ENCODE measurements at regions not wholly inside any gene's neighbourhood (a gene's known extent, or its start where the extent isn't known, plus 50 kb on each side); places are given as distances from the start of the nearest gene placed in this dataset.
"Not testable (repeated sequence)": the region's sequence is repeated elsewhere in the genome, so short reads cannot be mapped to it uniquely, and the experiment has no call there.

GRCh38 chr7:34207810-34208209 lies 302.5 kb downstream of the BMPER start:
- no peak for DNase-seq

DNA sequence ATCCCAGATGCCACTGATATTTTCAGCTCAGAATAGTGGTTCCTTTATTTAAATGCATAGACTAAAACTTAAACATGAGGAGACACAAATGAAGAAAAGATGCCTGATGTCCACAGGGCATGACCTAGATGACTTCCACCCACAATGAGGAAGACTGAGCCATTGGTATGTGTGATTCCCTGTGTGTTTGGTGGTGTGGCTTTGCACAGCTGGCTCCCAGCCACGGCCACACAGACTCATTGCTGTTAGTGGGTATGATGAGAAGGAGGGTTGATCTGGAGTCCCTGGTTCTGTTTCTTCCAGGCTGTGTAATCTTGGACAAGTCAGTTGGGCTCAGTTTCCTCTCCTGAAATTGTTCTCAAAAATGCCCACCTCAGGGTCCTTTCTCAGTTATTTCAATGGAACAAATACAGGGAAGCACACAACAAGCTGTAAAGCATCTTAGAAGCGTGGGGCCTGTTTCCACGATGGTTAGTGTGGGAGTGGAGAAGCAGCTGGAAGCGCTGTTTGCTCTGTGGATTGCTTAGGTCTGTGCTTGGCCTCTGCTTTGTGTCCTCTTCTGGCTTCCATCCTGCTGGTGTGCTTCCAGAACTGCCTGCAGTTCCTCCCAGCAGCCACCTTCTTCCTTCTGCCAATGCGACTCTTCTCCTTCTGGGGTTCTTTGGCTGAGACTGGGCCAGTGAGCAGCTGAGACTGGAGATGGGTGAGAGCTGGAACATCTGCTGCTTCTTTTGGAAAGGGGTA lies 303.7 kb downstream of the BMPER start:
- DNase-seq, result no peak

GRCh38 chr7:34211018-34211417 lies 305.7 kb downstream of the BMPER start:
- DNase-seq, result no peak

DNA sequence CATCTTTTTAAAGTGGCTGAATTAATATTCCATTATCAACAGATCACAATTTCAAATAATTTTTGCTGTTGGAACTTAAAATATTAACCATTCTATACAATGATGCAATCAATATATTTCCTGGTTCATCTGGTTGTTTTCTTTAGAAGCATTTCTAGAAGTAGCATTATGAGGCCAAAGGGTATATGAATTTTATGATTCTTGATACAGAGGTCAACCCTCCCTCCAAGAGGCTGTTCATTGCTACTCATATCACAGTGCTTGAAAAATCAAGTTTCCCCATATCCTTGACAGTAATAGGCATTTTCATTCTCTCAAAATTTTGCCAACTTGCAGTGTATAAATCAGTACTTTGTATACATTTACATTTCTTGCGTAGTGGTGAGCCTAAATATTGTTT lies 312.6 kb downstream of the BMPER start:
- DNase-seq, result no peak

DNA sequence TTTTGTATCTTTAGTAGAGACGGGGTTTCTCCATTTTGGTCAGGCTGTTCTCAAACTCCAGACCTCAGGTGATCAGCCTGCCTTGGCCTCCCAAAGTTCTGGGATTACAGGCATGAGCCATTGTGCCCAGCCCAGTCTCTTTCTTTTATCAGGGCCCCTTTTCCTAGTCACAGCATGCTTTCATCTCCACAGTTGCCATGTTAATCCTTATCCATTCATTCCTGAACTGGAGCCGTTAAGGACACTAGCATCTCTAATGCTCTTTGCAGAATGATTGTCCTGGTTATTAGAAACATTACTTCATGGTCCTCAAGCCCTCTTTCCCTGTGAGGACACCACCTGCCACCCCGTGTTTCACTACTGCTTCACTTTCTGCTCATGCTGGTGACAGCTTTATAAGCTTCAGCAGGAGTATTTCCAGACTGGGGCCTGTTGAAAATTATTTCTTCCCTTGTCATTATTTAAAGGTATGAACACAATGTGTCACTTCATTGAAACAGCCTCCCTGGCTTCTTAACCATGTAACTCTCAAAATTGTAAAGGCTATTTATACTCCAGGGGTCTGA lies 313.9 kb downstream of the BMPER start:
- DNase-seq, result no peak

DNA sequence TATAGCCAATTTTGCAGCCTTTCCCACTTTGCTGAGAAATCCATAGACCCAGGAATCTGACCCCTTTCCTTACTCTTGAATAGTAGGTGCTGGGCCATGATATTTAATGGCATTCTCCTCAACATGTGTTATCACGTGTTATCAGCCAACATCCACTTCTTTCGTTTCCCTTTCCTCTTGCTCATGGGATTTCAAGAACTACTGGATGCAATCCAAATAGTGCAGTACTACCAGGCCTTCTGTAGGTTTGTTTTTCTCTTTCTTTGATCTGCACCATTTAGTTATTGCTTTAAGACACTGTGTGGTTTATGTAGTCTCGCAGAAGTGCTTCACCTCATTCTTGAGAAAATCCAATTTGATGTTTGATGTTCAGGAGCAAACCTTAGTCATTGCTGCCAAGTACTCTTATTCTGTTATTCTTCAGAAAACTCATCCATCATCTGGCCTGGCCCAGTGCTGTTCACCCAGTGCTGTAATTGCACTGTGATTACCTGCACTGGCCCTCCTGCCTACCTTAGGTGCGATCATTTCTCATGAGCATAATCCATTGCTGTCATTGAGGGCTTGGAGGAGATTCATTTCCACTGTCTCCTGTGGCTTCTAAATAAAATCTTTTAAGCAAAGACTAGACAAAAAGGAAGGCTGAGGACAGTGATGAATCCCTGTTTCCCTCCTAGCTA lies 315.3 kb downstream of the BMPER start:
- DNase-seq, result no peak

GRCh38 chr7:34222316-34222715 lies 317.0 kb downstream of the BMPER start:
- no peak for DNase-seq

- DNase-seq, result no peak
Measured at GRCh38 chr7:34222722-34223121, 317.4 kb downstream of the BMPER start.

GRCh38 chr7:34224281-34224680 lies 318.9 kb downstream of the BMPER start:
- no peak for DNase-seq

DNA sequence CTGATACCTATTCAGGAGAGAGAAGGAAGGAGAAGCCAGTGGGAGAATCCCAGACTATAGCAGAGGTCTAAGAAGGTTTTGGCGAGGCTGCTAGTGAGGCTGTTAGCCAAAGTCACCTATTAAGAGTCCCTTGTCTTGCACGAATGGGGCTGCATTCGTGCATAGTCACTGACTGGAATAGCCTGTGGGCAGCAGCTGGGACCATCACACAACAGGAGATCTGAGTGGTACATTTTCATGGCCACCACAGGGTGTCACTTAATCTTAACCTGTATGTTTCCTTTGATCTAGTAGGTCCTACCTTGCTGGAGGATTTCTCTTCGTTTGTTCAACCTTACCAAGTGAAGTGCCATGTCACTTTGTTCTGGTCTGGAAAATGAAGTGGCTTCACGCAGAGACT lies 319.9 kb downstream of the BMPER start:
- DNase-seq, result no peak

DNA sequence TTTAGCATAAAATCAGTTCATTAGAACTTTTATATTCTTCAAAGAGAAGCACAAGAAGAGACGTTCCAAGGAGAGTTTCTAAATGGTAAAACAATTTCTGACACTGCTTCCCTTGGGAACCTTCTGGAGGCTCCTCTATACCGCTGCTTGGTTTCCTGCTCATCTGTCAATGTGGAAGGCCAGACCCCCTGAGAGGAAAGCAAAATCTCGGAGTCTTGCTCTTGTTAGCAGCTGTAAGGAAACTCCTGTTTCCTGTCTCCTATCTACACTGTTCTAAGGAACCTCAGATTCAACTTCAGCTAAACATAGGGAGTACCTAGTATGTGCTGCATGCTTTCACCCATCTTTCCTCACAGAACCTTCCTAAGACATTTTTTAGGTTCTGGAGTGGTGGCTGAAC lies 322.2 kb downstream of the BMPER start:
- no peak for DNase-seq

- not testable (repeated sequence) for DNase-seq
Measured at GRCh38 chr7:34235101-34235500, 329.8 kb downstream of the BMPER start.

GRCh38 chr7:34236057-34236456 lies 330.7 kb downstream of the BMPER start:
- no peak for DNase-seq

- DNase-seq, result no peak
Measured at GRCh38 chr7:34236839-34237492, 331.6 kb downstream of the BMPER start.

GRCh38 chr7:34237493-34237849 lies 332.1 kb downstream of the BMPER start:
- DNase-seq, result no peak

DNA sequence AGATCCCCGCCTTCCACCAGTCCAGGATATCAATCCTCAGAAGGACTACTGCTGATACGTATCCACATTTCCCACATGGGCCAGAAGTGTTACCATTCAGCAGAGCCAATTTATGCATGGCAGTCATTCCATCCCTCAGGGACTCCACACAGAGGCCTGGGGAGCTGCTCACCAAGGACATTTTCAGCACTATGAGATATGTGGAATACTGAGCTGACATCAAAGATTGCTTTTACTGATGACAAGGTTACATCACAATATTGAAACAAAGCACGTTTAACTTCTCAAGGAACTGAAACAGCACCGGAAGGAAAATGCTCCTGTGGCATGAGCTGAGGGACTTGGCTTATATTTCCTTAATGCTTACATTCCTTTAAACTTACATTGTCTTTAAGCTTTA lies 335.1 kb downstream of the BMPER start:
- no peak for DNase-seq

- DNase-seq, result no peak
Measured at GRCh38 chr7:34242391-34242790, 337.1 kb downstream of the BMPER start.

GRCh38 chr7:34245246-34245645 lies 339.9 kb downstream of the BMPER start:
- no peak for DNase-seq

- DNase-seq, result no peak
Measured at GRCh38 chr7:34247468-34247867, 342.1 kb downstream of the BMPER start.

DNA sequence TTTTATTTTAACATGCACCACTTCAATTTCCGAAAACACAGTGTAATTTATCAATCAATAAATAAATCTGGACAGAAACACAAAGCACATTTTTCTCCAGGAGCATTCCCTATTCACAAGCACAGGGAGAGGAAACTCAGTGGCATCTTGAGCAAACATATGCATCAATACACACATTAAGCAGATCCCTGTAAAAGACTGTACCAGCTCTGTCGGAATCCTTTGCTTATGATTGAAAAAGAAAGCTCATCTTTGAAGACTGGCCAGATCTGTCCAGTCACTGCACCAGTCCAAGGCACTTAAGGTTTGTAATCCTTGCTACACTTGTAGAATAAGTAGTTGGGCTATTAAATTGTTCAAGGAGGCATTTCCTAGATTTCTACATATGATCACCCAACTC lies 343.9 kb downstream of the BMPER start:
- DNase-seq, result no peak

GRCh38 chr7:34260279-34260678 lies 354.9 kb downstream of the BMPER start:
- DNase-seq, result no peak

- no peak for DNase-seq
Measured at GRCh38 chr7:34263168-34263567, 357.8 kb downstream of the BMPER start.

DNA sequence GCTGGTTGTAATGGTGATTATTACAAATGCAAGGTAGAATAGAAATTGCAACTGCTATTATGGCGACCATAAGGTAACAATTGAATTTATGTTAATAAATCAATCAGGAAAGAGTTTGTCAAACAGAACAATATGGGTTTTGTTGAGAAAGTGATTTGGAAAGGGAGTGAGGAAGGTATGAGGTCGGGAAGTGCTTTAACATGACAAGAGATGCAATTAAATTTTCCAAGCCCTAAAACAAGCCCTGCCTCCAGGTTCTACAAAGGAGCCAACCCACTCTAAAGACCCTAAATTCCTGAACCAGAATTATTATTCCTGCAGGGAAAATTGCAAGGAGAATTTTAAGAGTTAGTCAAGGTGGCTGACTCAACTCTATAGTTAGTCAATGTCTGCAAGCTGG lies 363.7 kb downstream of the BMPER start:
- DNase-seq, result no peak

- no peak for DNase-seq
Measured at GRCh38 chr7:34275624-34276023, 370.3 kb downstream of the BMPER start.

Measured in activated CD4-positive, alpha-beta T cell treated with anti-CD3 and anti-CD28 coated beads, Interleukin-10, Interleukin-2, amounts not matched to agents 100 ng/mL and 50 ng/mL, durations not matched to agents 16 hours and 8 hours (primary cell).